ENCODE measurements at regions not wholly inside any gene's neighbourhood (a gene's known extent, or its start where the extent isn't known, plus 50 kb on each side); places are given as distances from the start of the nearest gene placed in this dataset.
"Not testable (repeated sequence)": the region's sequence is repeated elsewhere in the genome, so short reads cannot be mapped to it uniquely, and the experiment has no call there.

DNA sequence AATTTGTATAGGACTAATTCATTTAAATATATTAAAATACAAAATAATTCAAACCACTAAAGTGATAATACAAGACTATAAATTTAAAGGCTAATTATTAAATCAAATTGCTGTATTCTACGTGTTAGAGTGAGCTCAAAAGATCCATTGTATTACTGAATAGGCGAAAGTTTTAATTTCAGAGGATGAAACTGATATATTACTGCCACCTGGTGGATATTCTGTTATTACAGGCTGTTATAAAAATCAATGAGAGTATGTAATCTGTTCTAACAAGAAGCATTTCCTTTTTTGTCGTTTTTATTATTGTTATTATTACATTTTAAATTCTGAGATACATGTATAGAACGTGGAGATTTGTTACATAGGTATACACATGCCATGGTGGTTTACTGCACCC, 1239.6 kb upstream of the USP9Y start:
- not testable (repeated sequence) for DNase-seq (ENCODE audit: low read depth); H3K4me3 ChIP-seq (ENCODE audit: low read depth, low read length)

GRCh38 chrY:11466778-11467177, 1234.3 kb upstream of the USP9Y start:
- DNase-seq (ENCODE audit: low read depth); H3K4me3 ChIP-seq (ENCODE audit: low read depth, low read length): not testable (repeated sequence)
- TF ChIP-seq, protein P1, sequence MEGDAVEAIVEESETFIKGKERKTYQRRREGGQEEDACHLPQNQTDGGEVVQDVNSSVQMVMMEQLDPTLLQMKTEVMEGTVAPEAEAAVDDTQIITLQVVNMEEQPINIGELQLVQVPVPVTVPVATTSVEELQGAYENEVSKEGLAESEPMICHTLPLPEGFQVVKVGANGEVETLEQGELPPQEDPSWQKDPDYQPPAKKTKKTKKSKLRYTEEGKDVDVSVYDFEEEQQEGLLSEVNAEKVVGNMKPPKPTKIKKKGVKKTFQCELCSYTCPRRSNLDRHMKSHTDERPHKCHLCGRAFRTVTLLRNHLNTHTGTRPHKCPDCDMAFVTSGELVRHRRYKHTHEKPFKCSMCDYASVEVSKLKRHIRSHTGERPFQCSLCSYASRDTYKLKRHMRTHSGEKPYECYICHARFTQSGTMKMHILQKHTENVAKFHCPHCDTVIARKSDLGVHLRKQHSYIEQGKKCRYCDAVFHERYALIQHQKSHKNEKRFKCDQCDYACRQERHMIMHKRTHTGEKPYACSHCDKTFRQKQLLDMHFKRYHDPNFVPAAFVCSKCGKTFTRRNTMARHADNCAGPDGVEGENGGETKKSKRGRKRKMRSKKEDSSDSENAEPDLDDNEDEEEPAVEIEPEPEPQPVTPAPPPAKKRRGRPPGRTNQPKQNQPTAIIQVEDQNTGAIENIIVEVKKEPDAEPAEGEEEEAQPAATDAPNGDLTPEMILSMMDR (conservative IDR thresholded peaks at IDR 0.05; ENCODE audit: low read depth, low read length), result peak; percentile 14

Measured in epithelial cell of proximal tubule (primary cell).